Endothelial cell of umbilical vein (primary cell): ENCODE measurements at regions not wholly inside any gene's neighbourhood (a gene's known extent, or its start where the extent isn't known, plus 50 kb on each side); places are given as distances from the start of the nearest gene placed in this dataset.

ENCODE experiments used
- BruUV-seq: library from RNA; stranded (reverse); fragments of 400-500 nt; replicated peaks from 2 replicates; lab custom pipeline; 2021; lab: Mats Ljungman, UMichigan
- CTCF ChIA-PET: fragments of 300-600, 350-600 bp; sonication (Branson Sonifier 250); formaldehyde crosslinking; loops from one replicate; lab custom pipeline; 2021; ENCODE audit warnings: antibody characterized with exemption, inconsistent platforms; lab: Charles Lee
- POLR2A ChIA-PET: fragments of 300-600, 350-600 bp; sonication (Branson Sonifier 250); formaldehyde crosslinking; loops from one replicate; lab custom pipeline; 2021; ENCODE audit warnings: antibody characterized with exemption, inconsistent platforms; lab: Charles Lee
- DNase-seq: peaks from one replicate; pipeline ENCODE4 v3.0.0-alpha.2; 2011; ENCODE audit warnings: low read depth, low spot score
- FAIRE-seq: peaks from 2 replicates; lab custom pipeline; 2011; peaks lifted over from hg19 to GRCh38; lab: Jason Lieb, UNC
- H2AFZ ChIP-seq: 2 replicates; pipeline ENCODE4 v1.6.0; 2012; ENCODE audit warnings: low read depth, low read length, control low read depth, inconsistent platforms
- H3K27ac ChIP-seq: 2 replicates; pipeline ENCODE4 v1.5.1; 2011; ENCODE audit warnings: low read depth, mild to moderate bottlenecking, control low read depth, low read length, moderate library complexity; ENCODE audit not compliant: insufficient read depth
- H3K27me3 ChIP-seq, 2 experiments: 2 replicates each; pipeline versions ENCODE4 v1.6.0 to v1.6.1; 2011; ENCODE audit warnings: low read length in 2 of 2, mixed read lengths in 1 of 2; ENCODE audit not compliant: control insufficient read depth in 2 of 2, insufficient read depth in 2 of 2
- H3K36me3 ChIP-seq, 2 experiments: 2 replicates in 1 of 2; 3 replicates in 1 of 2; pipeline ENCODE4 v1.5.1; 2011; ENCODE audit warnings: low read length in 2 of 2, mild to moderate bottlenecking in 1 of 2, moderate library complexity in 1 of 2; ENCODE audit not compliant: control insufficient read depth in 2 of 2, insufficient read depth in 2 of 2; ENCODE audit errors: extremely low read depth in 1 of 2
- H3K4me1 ChIP-seq: 3 replicates; pipeline ENCODE4 v1.5.1; 2011; ENCODE audit warnings: mild to moderate bottlenecking, low read length; ENCODE audit not compliant: control insufficient read depth, insufficient read depth; ENCODE audit errors: extremely low read depth
- H3K4me2 ChIP-seq: 2 replicates; pipeline ENCODE4 v1.6.1; 2011; ENCODE audit warnings: low read length, control low read depth, mixed read lengths; ENCODE audit not compliant: insufficient read depth
- H3K4me3 ChIP-seq, 3 experiments: fragments of 200-600 bp in 1 of 3; sonication (generic), shearing (Covaris generic) in 1 of 3; replicated peaks in 1 of 3; 2 replicates each; pipeline ENCODE4 v1.5.1; 2011 to 2016; ENCODE audit warnings: control low read depth in 3 of 3, low read length in 3 of 3, mild to moderate bottlenecking in 2 of 3, inconsistent platforms in 1 of 3, low read depth in 1 of 3, moderate library complexity in 1 of 3; ENCODE audit not compliant: insufficient read depth in 1 of 3
- H3K79me2 ChIP-seq: 2 replicates; pipeline ENCODE4 v1.6.0; 2012; ENCODE audit warnings: low read length, inconsistent platforms; ENCODE audit not compliant: control insufficient read depth, insufficient read depth
- H3K9ac ChIP-seq: replicated peaks from 2 replicates; pipeline ENCODE3; 2011; ENCODE audit warnings: low read length, control low read depth; ENCODE audit not compliant: insufficient read depth; ENCODE audit errors: extremely low read depth
- H3K9me1 ChIP-seq: replicated peaks from 3 replicates; pipeline ENCODE4 v1.6.0; 2011; ENCODE audit warnings: mild to moderate bottlenecking, low read length; ENCODE audit not compliant: control insufficient read depth, insufficient read depth; ENCODE audit errors: extremely low read depth
- H3K9me3 ChIP-seq: replicated peaks from 2 replicates; pipeline ENCODE4 v1.5.1; 2012; ENCODE audit warnings: low read length, inconsistent platforms; ENCODE audit not compliant: control insufficient read depth, insufficient read depth
- H4K20me1 ChIP-seq: replicated peaks from 2 replicates; pipeline ENCODE3; 2011; ENCODE audit warnings: mild to moderate bottlenecking, low read length; ENCODE audit not compliant: control insufficient read depth, insufficient read depth; ENCODE audit errors: extremely low read depth
- FOS ChIP-seq: IDR thresholded peaks from 2 replicates; pipeline ENCODE4 v1.6.1; 2011; ENCODE audit warnings: mild to moderate bottlenecking, low read length, moderate library complexity, borderline replicate concordance; ENCODE audit not compliant: insufficient read depth
- GATA2 ChIP-seq: IDR thresholded peaks from 2 replicates; pipeline ENCODE4 v1.7.0; 2011; ENCODE audit warnings: low read depth, mild to moderate bottlenecking, moderate library complexity, mixed read lengths, low read length; ENCODE audit not compliant: insufficient read length, insufficient read depth
- JUN ChIP-seq: IDR thresholded peaks from 2 replicates; pipeline ENCODE4 v1.6.1; 2011; ENCODE audit warnings: borderline replicate concordance, low read depth; ENCODE audit not compliant: insufficient read length, insufficient read depth
- MAX ChIP-seq: IDR thresholded peaks from 2 replicates; pipeline ENCODE4 v1.6.1; 2011; ENCODE audit not compliant: insufficient read depth, insufficient read length
- MYC ChIP-seq: IDR thresholded peaks from one replicate; pipeline ENCODE4 v1.6.1; 2011; ENCODE audit warnings: mild to moderate bottlenecking, low read depth, low read length
- POLR2A ChIP-seq: IDR thresholded peaks from 2 replicates; pipeline ENCODE4 v1.6.1; 2012; ENCODE audit warnings: low read depth, mild to moderate bottlenecking, control low read depth, low read length
- POLR2AphosphoS5 ChIP-seq: IDR thresholded peaks from 2 replicates; pipeline ENCODE4 v1.6.1; 2012; ENCODE audit warnings: low read depth, mild to moderate bottlenecking, control low read depth, low read length, moderate library complexity; ENCODE audit not compliant: insufficient read depth
- dilution Hi-C: fragments of 300-500 bp; cut with MboI; formaldehyde crosslinking; loops from one replicate; pipeline ENCODE4 v1.15.0; 2019; ENCODE audit warnings: low sequenced_read_pairs; ENCODE audit not compliant: extremely low pct_ligation_motif_present
- intact Hi-C: fragments of 100-400 bp; cut with micrococcal nuclease; formaldehyde crosslinking; loops from one replicate; pipeline ENCODE4 v1.10.0; 2022

DNA sequence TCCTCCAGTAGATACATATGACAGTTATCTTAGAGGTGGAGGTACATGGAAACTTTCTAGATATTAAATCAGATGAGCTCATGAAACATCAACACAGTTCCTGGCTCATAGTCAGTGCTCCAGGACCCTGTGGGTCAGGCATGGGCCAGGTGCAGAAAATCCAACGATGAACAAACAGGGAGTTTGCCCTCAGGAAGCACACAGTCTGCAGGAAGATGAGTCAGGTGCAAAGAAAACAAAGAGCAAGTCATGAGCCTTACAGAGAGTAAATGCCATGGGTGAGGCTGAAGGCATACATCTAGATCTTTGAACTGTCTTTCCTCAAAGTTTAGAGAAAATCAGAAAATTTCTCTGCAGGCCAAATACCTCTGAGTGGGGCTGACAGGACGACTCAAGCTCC lies 184.2 kb upstream of the TPM1 start:
- FAIRE-seq = peak; percentile 62
- dilution Hi-C loops (no loop called here), intact Hi-C loops (loop anchor here (2.0 kb wide), 1 partner anchor 38 kb away; no protein-coding TSS in a partner anchor)
- peak overlapping the region; percentile 8 for H3K27ac ChIP-seq
- TF ChIP-seq GATA2 (peak; percentile 30), MAX (no peak), MYC (no peak), JUN (peak; percentile 25), POLR2AphosphoS5 (peak; percentile 65), FOS (peak; percentile 68)
- POLR2A ChIA-PET = no interaction called here
- no peak overlapping the region for H3K4me2 ChIP-seq
- no peaks in the 10 kb centered on the region for H3K79me2 ChIP-seq
- peak; percentile 70 for DNase-seq
- H3K9me1 ChIP-seq = no peaks in the 10 kb centered on the region
- no peaks in the 10 kb centered on the region for H4K20me1 ChIP-seq
- H3K9me3 ChIP-seq = no peaks in the 10 kb centered on the region
- CTCF ChIA-PET = interaction anchor here (1.0 to 1.4 kb wide), 3 partner anchors 10 to 190 kb away, joined by 3 to 4 read pairs (median 3); no protein-coding TSS in a partner anchor
- no peak overlapping the region for H3K9ac ChIP-seq
- H3K4me3 ChIP-seq = no peak overlapping the region
- H3K4me1 ChIP-seq = peaks cover 13% of the 10 kb centered on the region
- peak overlapping the region; percentile 46 for H2AFZ ChIP-seq
- no peaks in the 10 kb centered on the region for H3K36me3 ChIP-seq
- no TSS peak for BruUV-seq
- no peaks in the 10 kb centered on the region for H3K27me3 ChIP-seq

GRCh38 chr15:62862717-62863116 lies 179.8 kb upstream of the TPM1 start:
- Histone ChIP-seq H3K9me3 (no peaks in the 10 kb centered on the region), H3K4me3 (no peak overlapping the region), H3K36me3 (no peaks in the 10 kb centered on the region), H4K20me1 (no peaks in the 10 kb centered on the region), H3K27ac (no peak overlapping the region), H3K79me2 (no peaks in the 10 kb centered on the region), H3K9me1 (no peaks in the 10 kb centered on the region), H3K9ac (no peak overlapping the region), H3K4me2 (no peak overlapping the region), H3K4me1 (peaks cover 13% of the 10 kb centered on the region), H2AFZ (no peak overlapping the region), H3K27me3 (no peaks in the 10 kb centered on the region)
- FAIRE-seq = no peak
- intact Hi-C loops = no loop called here
- BruUV-seq = no TSS peak
- CTCF ChIA-PET = interaction anchor here (1.5 kb wide), 1 partner anchor 12 kb away, joined by 3 read pairs; no protein-coding TSS in a partner anchor
- no peak for DNase-seq
- POLR2A ChIA-PET = no interaction called here
- TF ChIP-seq MYC = no peak
- no peak for TF ChIP-seq POLR2AphosphoS5
- TF ChIP-seq GATA2 = no peak
- TF ChIP-seq MAX = no peak
- TF ChIP-seq POLR2A = no peak
- dilution Hi-C loops = no loop called here
